ENCODE measurements at regions not wholly inside any gene's neighbourhood (a gene's known extent, or its start where the extent isn't known, plus 50 kb on each side); places are given as distances from the start of the nearest gene placed in this dataset.

GRCh38 chr15:46296797-46297196 is 662.0 kb downstream of the SQOR start:
- no peak for TF ChIP-seq CTCF (IDR thresholded peaks at IDR 0.05)
- no peak for TF ChIP-seq EZH2 (IDR thresholded peaks at IDR 0.05; ENCODE audit: borderline replicate concordance, insufficient read depth, low read depth, low read length, poor library complexity, severe bottlenecking)

Measured in B cell (primary cell).